ENCODE measurements at regions not wholly inside any gene's neighbourhood (a gene's known extent, or its start where the extent isn't known, plus 50 kb on each side); places are given as distances from the start of the nearest gene placed in this dataset.
A peak's percentile ranks its signal among the peaks of the same experiment; 100 is the strongest.

- no peak for TF ChIP-seq EP300 (IDR thresholded peaks at IDR 0.05; ENCODE audit: borderline replicate concordance in 1 of 2, low read depth in 1 of 2, low read length in 1 of 2)
- TF ChIP-seq MEF2A (IDR thresholded peaks at IDR 0.05; ENCODE audit: borderline replicate concordance, low read depth), result no peak
- TF ChIP-seq, protein P1, sequence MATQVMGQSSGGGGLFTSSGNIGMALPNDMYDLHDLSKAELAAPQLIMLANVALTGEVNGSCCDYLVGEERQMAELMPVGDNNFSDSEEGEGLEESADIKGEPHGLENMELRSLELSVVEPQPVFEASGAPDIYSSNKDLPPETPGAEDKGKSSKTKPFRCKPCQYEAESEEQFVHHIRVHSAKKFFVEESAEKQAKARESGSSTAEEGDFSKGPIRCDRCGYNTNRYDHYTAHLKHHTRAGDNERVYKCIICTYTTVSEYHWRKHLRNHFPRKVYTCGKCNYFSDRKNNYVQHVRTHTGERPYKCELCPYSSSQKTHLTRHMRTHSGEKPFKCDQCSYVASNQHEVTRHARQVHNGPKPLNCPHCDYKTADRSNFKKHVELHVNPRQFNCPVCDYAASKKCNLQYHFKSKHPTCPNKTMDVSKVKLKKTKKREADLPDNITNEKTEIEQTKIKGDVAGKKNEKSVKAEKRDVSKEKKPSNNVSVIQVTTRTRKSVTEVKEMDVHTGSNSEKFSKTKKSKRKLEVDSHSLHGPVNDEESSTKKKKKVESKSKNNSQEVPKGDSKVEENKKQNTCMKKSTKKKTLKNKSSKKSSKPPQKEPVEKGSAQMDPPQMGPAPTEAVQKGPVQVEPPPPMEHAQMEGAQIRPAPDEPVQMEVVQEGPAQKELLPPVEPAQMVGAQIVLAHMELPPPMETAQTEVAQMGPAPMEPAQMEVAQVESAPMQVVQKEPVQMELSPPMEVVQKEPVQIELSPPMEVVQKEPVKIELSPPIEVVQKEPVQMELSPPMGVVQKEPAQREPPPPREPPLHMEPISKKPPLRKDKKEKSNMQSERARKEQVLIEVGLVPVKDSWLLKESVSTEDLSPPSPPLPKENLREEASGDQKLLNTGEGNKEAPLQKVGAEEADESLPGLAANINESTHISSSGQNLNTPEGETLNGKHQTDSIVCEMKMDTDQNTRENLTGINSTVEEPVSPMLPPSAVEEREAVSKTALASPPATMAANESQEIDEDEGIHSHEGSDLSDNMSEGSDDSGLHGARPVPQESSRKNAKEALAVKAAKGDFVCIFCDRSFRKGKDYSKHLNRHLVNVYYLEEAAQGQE (IDR thresholded peaks at IDR 0.05; ENCODE audit: low read depth, low read length), result no peak
- TF ChIP-seq, protein P2, sequence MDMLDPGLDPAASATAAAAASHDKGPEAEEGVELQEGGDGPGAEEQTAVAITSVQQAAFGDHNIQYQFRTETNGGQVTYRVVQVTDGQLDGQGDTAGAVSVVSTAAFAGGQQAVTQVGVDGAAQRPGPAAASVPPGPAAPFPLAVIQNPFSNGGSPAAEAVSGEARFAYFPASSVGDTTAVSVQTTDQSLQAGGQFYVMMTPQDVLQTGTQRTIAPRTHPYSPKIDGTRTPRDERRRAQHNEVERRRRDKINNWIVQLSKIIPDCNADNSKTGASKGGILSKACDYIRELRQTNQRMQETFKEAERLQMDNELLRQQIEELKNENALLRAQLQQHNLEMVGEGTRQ (IDR thresholded peaks at IDR 0.05; ENCODE audit: borderline replicate concordance, low read depth, low read length), result no peak
- no peak for TF ChIP-seq RCOR1 (IDR thresholded peaks at IDR 0.05; ENCODE audit: low read length)
- TF ChIP-seq POLR2AphosphoS5 (IDR thresholded peaks at IDR 0.05; ENCODE audit: low read depth, low read length), result no peak
- TF ChIP-seq NFIC (IDR thresholded peaks at IDR 0.05; ENCODE audit: borderline replicate concordance), result no peak
These were observed 221.9 kb upstream of the GSE1 start (continued) for GRCh38 chr16:85391175-85391707.

GRCh38 chr16:85391769-85392583 lies 221.1 kb upstream of the GSE1 start:
- H3K4me2 ChIP-seq, result no peak overlapping the region
- no peaks in the 10 kb centered on the region for H3K27me3 ChIP-seq (ENCODE audit: insufficient read depth)
- peak overlapping the region in 1 of 2 experiments; percentile 99; a peak in 2 of 4 replicates for H3K27ac ChIP-seq (ENCODE audit: low read depth in 2 of 2, low read length in 1 of 2)
- H3K4me3 ChIP-seq (ENCODE audit: low read depth in 2 of 2, low read length in 1 of 2), result no peak overlapping the region
- DNase-seq, result no peak
- no peaks in the 10 kb centered on the region for H3K9me2 ChIP-seq
- H3K9me3 ChIP-seq, result no peaks in the 10 kb centered on the region
- H4K20me1 ChIP-seq (ENCODE audit: insufficient read depth), result no peaks in the 10 kb centered on the region
- H2AFZ ChIP-seq (ENCODE audit: low read depth), result no peak overlapping the region
- H3F3A ChIP-seq (replicated peaks; ENCODE audit: insufficient read depth), result peaks cover 23% of the 10 kb centered on the region
- 90% methylated on average over 9 of the region's 11 CpGs for WGBS (ENCODE audit: low lambda C conversion rate)
- H3K36me3 ChIP-seq (replicated peaks in 1 of 2; ENCODE audit: control insufficient read depth in 1 of 2, insufficient read depth in 2 of 2, low read length in 1 of 2), result no peaks in the 10 kb centered on the region
- H3K4me1 ChIP-seq (ENCODE audit: control insufficient read depth in 1 of 2, insufficient read depth in 2 of 2, low read depth in 1 of 2, low read length in 1 of 2), result peaks cover 38 to 63% of the 10 kb centered on the region in 2 experiments
- H3K9ac ChIP-seq, result no peak overlapping the region
- CTCF ChIA-PET, result interaction anchor here (1.0 to 10.1 kb wide), 19 partner anchors 9 to 225 kb away, joined by 3 to 144 read pairs (median 8); no protein-coding TSS in a partner anchor
- POLR2A ChIA-PET, result no interaction called here
- peaks cover 7% of the 10 kb centered on the region; the same call in 1 of the 2 replicates for H3K79me2 ChIP-seq (ENCODE audit: insufficient read depth)
- TF ChIP-seq, protein P3, sequence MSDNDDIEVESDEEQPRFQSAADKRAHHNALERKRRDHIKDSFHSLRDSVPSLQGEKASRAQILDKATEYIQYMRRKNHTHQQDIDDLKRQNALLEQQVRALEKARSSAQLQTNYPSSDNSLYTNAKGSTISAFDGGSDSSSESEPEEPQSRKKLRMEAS (IDR thresholded peaks at IDR 0.05; ENCODE audit: low read depth), result no peak
- TF ChIP-seq, protein P4, sequence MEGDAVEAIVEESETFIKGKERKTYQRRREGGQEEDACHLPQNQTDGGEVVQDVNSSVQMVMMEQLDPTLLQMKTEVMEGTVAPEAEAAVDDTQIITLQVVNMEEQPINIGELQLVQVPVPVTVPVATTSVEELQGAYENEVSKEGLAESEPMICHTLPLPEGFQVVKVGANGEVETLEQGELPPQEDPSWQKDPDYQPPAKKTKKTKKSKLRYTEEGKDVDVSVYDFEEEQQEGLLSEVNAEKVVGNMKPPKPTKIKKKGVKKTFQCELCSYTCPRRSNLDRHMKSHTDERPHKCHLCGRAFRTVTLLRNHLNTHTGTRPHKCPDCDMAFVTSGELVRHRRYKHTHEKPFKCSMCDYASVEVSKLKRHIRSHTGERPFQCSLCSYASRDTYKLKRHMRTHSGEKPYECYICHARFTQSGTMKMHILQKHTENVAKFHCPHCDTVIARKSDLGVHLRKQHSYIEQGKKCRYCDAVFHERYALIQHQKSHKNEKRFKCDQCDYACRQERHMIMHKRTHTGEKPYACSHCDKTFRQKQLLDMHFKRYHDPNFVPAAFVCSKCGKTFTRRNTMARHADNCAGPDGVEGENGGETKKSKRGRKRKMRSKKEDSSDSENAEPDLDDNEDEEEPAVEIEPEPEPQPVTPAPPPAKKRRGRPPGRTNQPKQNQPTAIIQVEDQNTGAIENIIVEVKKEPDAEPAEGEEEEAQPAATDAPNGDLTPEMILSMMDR (IDR thresholded peaks at IDR 0.05), result no peak
- TF ChIP-seq ELF1 (IDR thresholded peaks at IDR 0.05), result no peak
- no peak for TF ChIP-seq EZH2phosphoT487 (IDR thresholded peaks at IDR 0.05; ENCODE audit: borderline replicate concordance, low read depth)
- TF ChIP-seq TCF12 (IDR thresholded peaks at IDR 0.05), result no peak
- no peak for TF ChIP-seq TEAD4 (IDR thresholded peaks at IDR 0.05; ENCODE audit: borderline replicate concordance, insufficient read depth)
- no peak for TF ChIP-seq RCOR1 (IDR thresholded peaks at IDR 0.05; ENCODE audit: low read length)
- TF ChIP-seq, protein P5, sequence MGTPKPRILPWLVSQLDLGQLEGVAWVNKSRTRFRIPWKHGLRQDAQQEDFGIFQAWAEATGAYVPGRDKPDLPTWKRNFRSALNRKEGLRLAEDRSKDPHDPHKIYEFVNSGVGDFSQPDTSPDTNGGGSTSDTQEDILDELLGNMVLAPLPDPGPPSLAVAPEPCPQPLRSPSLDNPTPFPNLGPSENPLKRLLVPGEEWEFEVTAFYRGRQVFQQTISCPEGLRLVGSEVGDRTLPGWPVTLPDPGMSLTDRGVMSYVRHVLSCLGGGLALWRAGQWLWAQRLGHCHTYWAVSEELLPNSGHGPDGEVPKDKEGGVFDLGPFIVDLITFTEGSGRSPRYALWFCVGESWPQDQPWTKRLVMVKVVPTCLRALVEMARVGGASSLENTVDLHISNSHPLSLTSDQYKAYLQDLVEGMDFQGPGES (IDR thresholded peaks at IDR 0.05; ENCODE audit: low read depth, low read length), result no peak
- no peak for TF ChIP-seq SIN3A (IDR thresholded peaks at IDR 0.05; ENCODE audit: borderline replicate concordance, low read depth, low read length)
- TF ChIP-seq YY1 (IDR thresholded peaks at IDR 0.05; ENCODE audit: low read depth), result no peak
- TF ChIP-seq SMC3 (IDR thresholded peaks at IDR 0.05; ENCODE audit: low read depth, low read length), result no peak
- TF ChIP-seq, protein P6, sequence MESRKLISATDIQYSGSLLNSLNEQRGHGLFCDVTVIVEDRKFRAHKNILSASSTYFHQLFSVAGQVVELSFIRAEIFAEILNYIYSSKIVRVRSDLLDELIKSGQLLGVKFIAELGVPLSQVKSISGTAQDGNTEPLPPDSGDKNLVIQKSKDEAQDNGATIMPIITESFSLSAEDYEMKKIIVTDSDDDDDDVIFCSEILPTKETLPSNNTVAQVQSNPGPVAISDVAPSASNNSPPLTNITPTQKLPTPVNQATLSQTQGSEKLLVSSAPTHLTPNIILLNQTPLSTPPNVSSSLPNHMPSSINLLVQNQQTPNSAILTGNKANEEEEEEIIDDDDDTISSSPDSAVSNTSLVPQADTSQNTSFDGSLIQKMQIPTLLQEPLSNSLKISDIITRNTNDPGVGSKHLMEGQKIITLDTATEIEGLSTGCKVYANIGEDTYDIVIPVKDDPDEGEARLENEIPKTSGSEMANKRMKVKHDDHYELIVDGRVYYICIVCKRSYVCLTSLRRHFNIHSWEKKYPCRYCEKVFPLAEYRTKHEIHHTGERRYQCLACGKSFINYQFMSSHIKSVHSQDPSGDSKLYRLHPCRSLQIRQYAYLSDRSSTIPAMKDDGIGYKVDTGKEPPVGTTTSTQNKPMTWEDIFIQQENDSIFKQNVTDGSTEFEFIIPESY (IDR thresholded peaks at IDR 0.05; ENCODE audit: borderline replicate concordance, low read depth), result no peak
- no peak for TF ChIP-seq FOXM1 (IDR thresholded peaks at IDR 0.05; ENCODE audit: low read depth)
- TF ChIP-seq FOSL2 (IDR thresholded peaks at IDR 0.05; ENCODE audit: borderline replicate concordance, low read depth), result no peak
